WTC11 (cell line): ENCODE measurements at regions not wholly inside any gene's neighbourhood (a gene's known extent, or its start where the extent isn't known, plus 50 kb on each side); places are given as distances from the start of the nearest gene placed in this dataset.

Experiments used
- CREB1 ChIP-seq: sonication (generic); formaldehyde crosslinking; IDR thresholded peaks from 2 replicates; pipeline ENCODE4 v1.8.0; 2023; ENCODE audit warnings: mild to moderate bottlenecking, missing genetic modification reagents
- CTCF ChIP-seq: fragments of 200-600 bp; IDR thresholded peaks from 2 replicates; pipeline ENCODE4 v1.8.0; 2022; ENCODE audit warnings: antibody characterized with exemption
- KAT7 ChIP-seq: sonication (generic); formaldehyde crosslinking; IDR thresholded peaks from 2 replicates; pipeline ENCODE4 v1.8.1; 2023; ENCODE audit warnings: missing genetic modification reagents, mild to moderate bottlenecking, borderline replicate concordance
- MLX ChIP-seq: sonication (generic); formaldehyde crosslinking; IDR thresholded peaks from 2 replicates; pipeline ENCODE4 v1.8.1; 2023; ENCODE audit warnings: mild to moderate bottlenecking, missing genetic modification reagents, moderate library complexity

GRCh38 chr2:238703053-238703415 is 144.9 kb upstream of the TWIST2 start:
- TF ChIP-seq MLX (no peak), CREB1 (no peak), CTCF (no peak), KAT7 (no peak)
